ENCODE measurements at regions not wholly inside any gene's neighbourhood (a gene's known extent, or its start where the extent isn't known, plus 50 kb on each side); places are given as distances from the start of the nearest gene placed in this dataset.

- TF ChIP-seq CTCF (IDR thresholded peaks at IDR 0.05; ENCODE audit: low read length) = no peak
- TF ChIP-seq EZH2 (IDR thresholded peaks at IDR 0.05; ENCODE audit: borderline replicate concordance, low read length) = no peak
These were observed 199.8 kb downstream of the MIAT start for GRCh38 chr22:26857169-26857568.

All from OCI-LY1 (cell line).